Upper lobe of left lung (tissue), 4 donors: ENCODE measurements at regions not wholly inside any gene's neighbourhood (a gene's known extent, or its start where the extent isn't known, plus 50 kb on each side); places are given as distances from the start of the nearest gene placed in this dataset.

Source experiments
- CTCF ChIP-seq, 6 experiments: fragments of 450-650 bp in 4 of 6; fragments of 200-600 bp in 2 of 6; sonication (generic) in 2 of 6; IDR thresholded peaks; one replicate each; pipeline ENCODE4 v1.5.1; 2016 to 2019; ENCODE audit warnings: antibody characterized with exemption in 6 of 6
- POLR2A ChIP-seq, 4 donors: fragments of 450-650 bp; IDR thresholded peaks; one replicate each; pipeline ENCODE4 v1.5.1; 2016 to 2017; ENCODE audit warnings: antibody characterized with exemption in 4 of 4, mild to moderate bottlenecking in 2 of 4
- POLR2AphosphoS5 ChIP-seq, 2 donors: sonication (generic); formaldehyde crosslinking; IDR thresholded peaks; one replicate each; pipeline ENCODE4 v1.5.1; 2017; ENCODE audit warnings: antibody characterized with exemption in 2 of 2

- TF ChIP-seq CTCF (IDR thresholded peaks at IDR 0.05), result no peak
- TF ChIP-seq POLR2A (IDR thresholded peaks at IDR 0.05), result no peak
- no peak for TF ChIP-seq POLR2AphosphoS5 (IDR thresholded peaks at IDR 0.05)
Measured at GRCh38 chr20:53688085-53688484, 94.4 kb upstream of the ZNF217 start.
